HepG2 (cell line): ENCODE measurements at regions not wholly inside any gene's neighbourhood (a gene's known extent, or its start where the extent isn't known, plus 50 kb on each side); places are given as distances from the start of the nearest gene placed in this dataset.
A peak's percentile ranks its signal among the peaks of the same experiment; 100 is the strongest.

Experiments used
- ATAC-seq: fragments of 200-7000 bp; cut with Tn5 transposase; 3 replicates; pipeline ENCODE4 v1.9.1; 2020; ENCODE audit warnings: mild to moderate bottlenecking, moderate library complexity
- BruUV-seq: library from RNA; stranded (reverse); fragments of 400-500 nt; replicated peaks from 2 replicates; lab custom pipeline; 2021; lab: Mats Ljungman, UMichigan
- CTCF ChIA-PET: fragments of 300-600 bp; formaldehyde crosslinking; extraction: SDS; loops from one replicate; lab custom pipeline; 2021; ENCODE audit warnings: low total read pairs, inconsistent platforms, low intra/inter-chr PET ratio; lab: Yijun Ruan, JAX
- POLR2A ChIA-PET: fragments of 350-600 bp; sonication (Branson Sonifier 250); formaldehyde crosslinking; loops from one replicate; lab custom pipeline; 2020; ENCODE audit warnings: antibody characterized with exemption, inconsistent platforms; lab: Yijun Ruan, JAX
- DNase-seq: peaks from one replicate; pipeline ENCODE4 v3.0.0-alpha.2; 2015; ENCODE audit warnings: low spot score
- FAIRE-seq: peaks from 3 replicates; lab custom pipeline; 2011; peaks lifted over from hg19 to GRCh38; lab: Jason Lieb, UNC
- H2AFZ ChIP-seq: one replicate; pipeline ENCODE4 v1.6.1; 2011; ENCODE audit warnings: low read length, inconsistent platforms
- H3K27ac ChIP-seq: fragments of 300-600 bp; 3 replicates; pipeline ENCODE4 v1.8.0; 2011; ENCODE audit warnings: mixed run types, mild to moderate bottlenecking, mixed read lengths, low read length, inconsistent platforms; ENCODE audit not compliant: insufficient read depth; ENCODE audit errors: extremely low read length
- H3K27me3 ChIP-seq, 2 experiments: fragments of 200-600 bp in 1 of 2; 2 replicates in 1 of 2; 3 replicates in 1 of 2; pipeline versions ENCODE4 v1.6.0 to v1.8.0; 2011; ENCODE audit warnings: low read length in 2 of 2, mild to moderate bottlenecking in 2 of 2, moderate library complexity in 2 of 2, inconsistent platforms in 1 of 2; ENCODE audit not compliant: insufficient read depth in 2 of 2, control insufficient read depth in 1 of 2
- H3K36me3 ChIP-seq, 2 experiments: fragments of 200-600 bp in 1 of 2; replicated peaks in 1 of 2; 2 replicates in 1 of 2; 3 replicates in 1 of 2; pipeline versions ENCODE4 v1.5.1 to v1.8.0; 2011; ENCODE audit warnings: low read length in 2 of 2, inconsistent platforms in 1 of 2; ENCODE audit not compliant: insufficient read depth in 2 of 2, control insufficient read depth in 1 of 2
- H3K4me1 ChIP-seq: 2 replicates; pipeline ENCODE4 v1.5.1; 2012; ENCODE audit warnings: low read length, inconsistent platforms; ENCODE audit not compliant: insufficient read depth
- H3K4me2 ChIP-seq: 2 replicates; pipeline ENCODE4 v1.6.0; 2011; ENCODE audit warnings: low read depth, low read length, inconsistent platforms
- H3K4me3 ChIP-seq, 3 experiments: fragments of 200-600 bp in 1 of 3; sonication (generic), shearing (Covaris generic) in 1 of 3; replicated peaks in 1 of 3; 2 replicates each; pipeline ENCODE4 v1.5.1; 2011 to 2016; ENCODE audit warnings: low read length in 3 of 3, inconsistent platforms in 2 of 3, low read depth in 2 of 3, mild to moderate bottlenecking in 2 of 3, control low read depth in 1 of 3, mixed read lengths in 1 of 3; ENCODE audit not compliant: insufficient read depth in 1 of 3
- H3K79me2 ChIP-seq: one replicate; pipeline ENCODE4 v1.6.1; 2011; ENCODE audit warnings: low read length, inconsistent platforms; ENCODE audit not compliant: insufficient read depth
- H3K9ac ChIP-seq: 2 replicates; pipeline ENCODE4 v1.6.0; 2011; ENCODE audit warnings: mild to moderate bottlenecking, low read depth, low read length, inconsistent platforms; ENCODE audit not compliant: insufficient read depth
- H3K9me3 ChIP-seq: 2 replicates; pipeline ENCODE4 v1.5.1; 2012; ENCODE audit warnings: mild to moderate bottlenecking, low read length
- H4K20me1 ChIP-seq: 2 replicates; pipeline ENCODE4 v1.6.0; 2011; ENCODE audit warnings: inconsistent platforms, mild to moderate bottlenecking, low read length, moderate library complexity; ENCODE audit not compliant: insufficient read depth
- ARNT2 ChIP-seq: sonication (generic); formaldehyde crosslinking; IDR thresholded peaks from 2 replicates; pipeline ENCODE4 v1.8.0; 2022; ENCODE audit warnings: mild to moderate bottlenecking, low read depth, missing genetic modification reagents, moderate library complexity
- CTCF ChIP-seq: sonication (generic); formaldehyde crosslinking; IDR thresholded peaks from 2 replicates; pipeline ENCODE4 v1.5.0; 2020; ENCODE audit warnings: mild to moderate bottlenecking, missing genetic modification reagents, moderate library complexity
- GRHL1 ChIP-seq: sonication (generic); formaldehyde crosslinking; conservative IDR thresholded peaks from 2 replicates; pipeline ENCODE4 v1.8.0; 2022; ENCODE audit warnings: missing genetic modification reagents
- HNRNPL ChIP-seq: fragments of 200-400 bp; formaldehyde crosslinking; IDR thresholded peaks from 2 replicates; pipeline ENCODE4 v1.6.1; 2017; ENCODE audit warnings: mild to moderate bottlenecking, low read depth, low read length
- RAD21 ChIP-seq: fragments of 450-650 bp; formaldehyde crosslinking; IDR thresholded peaks from 2 replicates; pipeline ENCODE4 v1.5.0; 2020; ENCODE audit warnings: mild to moderate bottlenecking
- STAG1 ChIP-seq: sonication (generic); formaldehyde crosslinking; IDR thresholded peaks from 2 replicates; pipeline ENCODE4 v1.4.0; 2020; ENCODE audit warnings: missing genetic modification reagents
- whole genome bisulfite sequencing: methylation state at CpG from one replicate; pipeline ENCODE4 v1.1.6; 2017; ENCODE audit warnings: low lambda C conversion rate; 5-methylcytosine and 5-hydroxymethylcytosine counted together
- in situ Hi-C: cut with HindIII; loops from 2 replicates; pipeline ENCODE4 v1.10.0; 2017; ENCODE audit warnings: low pct_unique_long_range_greater_than_20kb; ENCODE audit not compliant: extremely low pct_ligation_motif_present
- intact Hi-C: fragments of 100-400 bp; cut with micrococcal nuclease; formaldehyde crosslinking; loops from one replicate; pipeline ENCODE4 v1.10.0; 2022; ENCODE audit not compliant: unreplicated experiment

- Histone ChIP-seq H3K9me3 (no peaks in the 10 kb centered on the region), H3K4me1 (peaks cover 11% of the 10 kb centered on the region), H2AFZ (no peak overlapping the region), H3K27me3 (peaks cover 13 to 96% of the 10 kb centered on the region in 2 experiments; a peak in 4 of 5 replicates), H3K9ac (no peak overlapping the region), H3K27ac (no peak overlapping the region), H3K4me2 (no peak overlapping the region), H3K79me2 (no peaks in the 10 kb centered on the region), H3K36me3 (no peaks in the 10 kb centered on the region), H4K20me1 (peaks cover 65% of the 10 kb centered on the region; the same call in 1 of the 2 replicates), H3K4me3 (no peak overlapping the region)
- ChIA-PET POLR2A (no interaction called here), CTCF (no interaction called here)
- no peak for DNase-seq
- intact Hi-C loops, result no loop called here
- TF ChIP-seq GRHL1 (CRISPR knock-in tag) (no peak), HNRNPL (peak; percentile 90), RAD21 (CRISPR knock-in tag) (0 out of 2 replicates have a peak, but pooled peaks have one; percentile 39), STAG1 (peak; percentile 76), CTCF (CRISPR knock-in tag) (peak; percentile 63), ARNT2 (CRISPR knock-in tag) (no peak)
- FAIRE-seq, result no peak
- BruUV-seq, result no TSS peak
- in situ Hi-C loops, result loop anchor here (25.0 kb wide), 1 partner anchor 561 kb away; no protein-coding TSS in a partner anchor
- ATAC-seq, result peak; percentile 41
- 0% methylated on average over 3 of the region's 3 CpGs for WGBS
Observed at GRCh38 chr15:69576035-69576526, 123.5 kb downstream of the RPLP1 start.
